ENCODE measurements at regions not wholly inside any gene's neighbourhood (a gene's known extent, or its start where the extent isn't known, plus 50 kb on each side); places are given as distances from the start of the nearest gene placed in this dataset.

DNA sequence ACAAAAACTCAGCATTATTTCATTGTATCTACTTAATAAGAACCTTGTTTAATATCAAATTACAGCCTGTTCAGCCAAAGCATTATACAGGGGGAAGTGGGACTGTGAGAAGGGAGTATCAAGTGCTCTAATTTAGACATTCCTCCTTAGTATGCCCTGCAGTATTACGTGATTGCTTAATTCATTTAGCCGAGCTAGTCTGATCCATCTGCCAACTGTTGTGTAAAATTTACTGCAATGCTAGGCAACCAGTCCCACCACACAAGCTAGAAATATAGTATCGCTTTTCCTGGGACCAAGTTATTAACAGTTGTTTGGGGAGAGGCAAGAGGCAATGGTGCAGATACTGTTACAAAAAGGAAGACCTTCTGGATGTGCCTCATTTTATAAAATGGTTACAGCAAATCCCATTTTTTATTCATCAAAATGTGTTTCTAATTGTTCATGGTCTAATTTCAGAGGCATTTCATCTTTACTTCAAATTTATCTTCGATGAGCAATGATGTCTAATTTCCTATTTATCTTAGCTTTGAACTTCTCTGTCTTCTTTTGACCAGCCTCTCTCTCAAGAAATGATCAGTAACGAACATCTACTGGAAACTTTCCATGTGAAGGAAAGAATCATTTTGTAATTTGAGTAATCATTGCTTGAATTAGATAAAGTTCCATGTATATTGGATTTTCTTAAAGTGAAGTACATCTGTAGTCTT, 283.3 kb downstream of the DUSP10 start:
- ATAC-seq (no peak), DNase-seq (ENCODE audit: low spot score in 2 of 2) (no peak)
- Mint-ChIP-seq H3K9me3 (no peaks in the 10 kb centered on the region), H3K27ac (no peak overlapping the region), H3K36me3 (no peaks in the 10 kb centered on the region)

DNA sequence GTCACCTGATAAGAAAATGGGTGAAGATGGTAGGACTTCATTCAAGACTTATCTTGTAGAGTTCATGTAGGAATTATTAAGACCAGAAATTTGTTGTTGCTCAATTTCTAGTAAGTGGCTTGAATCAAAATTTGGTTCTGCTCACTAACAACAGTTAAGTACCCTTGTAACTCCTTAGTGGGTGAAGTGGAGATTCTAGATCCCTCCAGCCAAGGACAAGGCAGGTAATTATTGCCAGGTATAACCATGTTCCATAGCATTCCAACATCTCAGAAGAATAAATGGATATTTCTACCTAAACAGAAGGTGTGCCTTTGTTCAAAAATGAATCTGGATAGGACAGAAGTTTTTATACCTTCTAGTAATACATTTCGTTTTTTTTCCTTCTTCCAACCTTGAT, 282.3 kb downstream of the DUSP10 start:
- no peaks in the 10 kb centered on the region for H3K9me3 Mint-ChIP-seq
- H3K36me3 Mint-ChIP-seq, result no peaks in the 10 kb centered on the region
- ATAC-seq (no peak), DNase-seq (ENCODE audit: low spot score in 2 of 2) (no peak)
- H3K27ac Mint-ChIP-seq, result no peak overlapping the region

DNA sequence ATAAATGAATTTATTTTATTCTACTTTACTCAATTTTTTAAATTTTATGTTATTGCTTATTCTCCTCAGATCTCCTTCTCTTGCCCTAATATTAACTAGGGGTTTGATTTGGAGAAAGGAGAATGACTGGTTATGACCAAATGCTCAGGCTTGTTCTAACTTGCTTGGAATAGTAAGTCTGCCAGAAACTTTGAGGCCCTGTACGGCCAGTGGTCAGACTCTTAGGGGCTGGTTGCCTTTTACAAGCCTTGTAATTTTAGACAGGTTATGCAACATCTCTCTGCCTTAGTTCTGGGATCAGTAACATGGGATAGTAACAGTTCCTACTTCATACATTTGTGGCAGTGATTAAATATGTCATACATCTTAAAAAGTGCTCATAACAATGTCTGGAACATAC, 279.5 kb downstream of the DUSP10 start:
- DNase-seq (ENCODE audit: low spot score in 2 of 2) (no peak), ATAC-seq (no peak)
- Mint-ChIP-seq H3K9me3 (no peaks in the 10 kb centered on the region), H3K27ac (no peak overlapping the region), H3K36me3 (no peaks in the 10 kb centered on the region)

DNA sequence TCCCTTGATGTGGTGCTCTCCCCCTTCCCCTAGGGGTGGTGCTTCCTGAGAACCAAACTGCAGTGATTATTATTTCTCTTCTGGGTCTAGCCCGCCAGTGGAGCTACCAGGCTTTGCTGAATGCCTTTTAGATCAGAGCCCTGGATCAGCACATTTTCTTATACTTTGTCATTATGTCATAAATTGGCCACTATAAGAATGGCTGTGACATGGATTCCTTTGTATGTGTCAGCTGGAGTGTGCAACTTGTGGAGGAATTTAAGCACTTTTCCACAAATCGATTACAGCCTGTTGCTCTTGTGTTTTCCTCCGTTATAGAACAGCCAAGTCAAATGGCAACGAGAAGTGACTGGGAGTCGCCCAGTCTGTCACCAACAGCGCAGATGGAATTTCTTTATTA, 273.3 kb downstream of the DUSP10 start:
- ATAC-seq, result no peak
- DNase-seq (ENCODE audit: low spot score in 2 of 2), result no peak
- H3K27ac Mint-ChIP-seq, result no peak overlapping the region
- no peaks in the 10 kb centered on the region for H3K36me3 Mint-ChIP-seq
- no peaks in the 10 kb centered on the region for H3K9me3 Mint-ChIP-seq

DNA sequence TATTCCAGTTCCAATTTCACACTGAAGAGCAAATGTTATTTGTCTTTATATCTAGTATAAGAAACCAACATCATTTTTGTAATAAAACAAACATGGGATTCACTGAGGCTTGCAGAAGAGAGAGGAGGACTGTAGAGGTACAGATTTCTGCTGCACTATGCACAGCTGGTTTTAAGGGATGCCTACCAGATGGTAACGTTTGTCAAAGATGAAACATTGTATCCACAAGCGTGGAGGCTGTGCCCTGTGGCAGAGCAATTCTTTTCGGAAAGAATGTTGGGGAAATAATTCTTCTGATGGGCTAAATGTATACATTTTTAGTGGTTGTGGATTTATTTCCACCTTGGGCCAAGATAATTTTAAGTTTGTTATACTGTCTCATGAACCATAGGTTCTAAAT, 272.4 kb downstream of the DUSP10 start:
- Mint-ChIP-seq H3K36me3 (no peaks in the 10 kb centered on the region), H3K27ac (peak overlapping the region in 1 of 2 donors; percentile 34), H3K9me3 (no peaks in the 10 kb centered on the region)
- ATAC-seq, result no peak
- no peak for DNase-seq (ENCODE audit: low spot score in 2 of 2)

DNA sequence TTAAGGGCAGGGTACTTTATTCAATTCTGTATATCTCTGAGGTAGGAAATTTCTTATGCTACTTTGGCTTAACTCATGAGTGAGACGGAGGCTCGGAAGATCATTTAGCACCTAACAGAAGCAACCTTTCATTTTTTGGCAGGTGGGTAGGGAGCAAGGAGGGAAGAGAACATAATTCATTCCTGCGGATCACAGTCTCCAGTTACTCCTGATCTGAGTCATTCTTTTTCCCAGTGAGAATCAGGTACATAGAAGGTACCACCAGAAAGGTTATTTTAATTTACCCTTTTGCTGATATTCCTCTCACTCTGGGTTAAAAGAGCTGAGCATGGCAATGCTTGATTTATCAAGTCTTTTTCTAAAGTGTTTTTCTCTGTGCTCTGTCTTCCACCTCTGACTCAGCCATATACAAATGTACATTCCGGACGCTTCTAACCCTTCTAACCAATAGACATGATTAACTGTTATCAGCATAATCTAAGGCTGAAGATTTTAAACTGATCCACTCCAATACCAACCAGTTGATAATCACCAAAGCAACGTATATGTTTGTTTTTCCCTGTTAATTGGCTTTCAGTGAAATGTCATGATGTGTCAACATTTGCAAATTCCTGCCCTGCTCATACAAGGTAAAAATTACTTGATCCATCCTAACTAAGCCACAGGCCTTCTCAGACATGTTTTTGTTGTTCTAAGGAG, 271.7 kb downstream of the DUSP10 start:
- Mint-ChIP-seq H3K9me3 (no peaks in the 10 kb centered on the region), H3K36me3 (no peaks in the 10 kb centered on the region), H3K27ac (no peak overlapping the region)
- no peak for ATAC-seq
- no peak for DNase-seq (ENCODE audit: low spot score in 2 of 2)

DNA sequence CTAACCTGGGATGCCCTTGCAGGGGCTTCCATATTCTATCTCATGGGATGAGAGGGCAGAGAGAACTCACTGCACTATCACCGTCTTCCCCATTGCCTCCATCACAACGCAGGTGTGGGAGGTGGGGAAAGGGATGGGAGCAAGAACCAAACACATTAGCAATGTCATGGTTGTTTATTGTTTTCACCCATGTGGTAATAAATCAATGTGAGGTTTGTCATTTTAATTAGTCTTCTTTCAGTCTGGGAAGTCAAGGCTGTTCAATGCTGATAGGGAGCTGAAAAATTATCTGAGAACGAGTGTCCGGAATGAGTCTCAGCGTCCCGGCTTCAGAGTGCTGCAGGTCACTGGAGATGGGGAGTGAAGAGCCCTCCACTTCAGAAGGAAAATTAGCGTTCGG, 268.5 kb downstream of the DUSP10 start:
- H3K27ac Mint-ChIP-seq, result no peak overlapping the region
- no peaks in the 10 kb centered on the region for H3K9me3 Mint-ChIP-seq
- no peak for DNase-seq (ENCODE audit: low spot score in 2 of 2)
- H3K36me3 Mint-ChIP-seq, result no peaks in the 10 kb centered on the region
- no peak for ATAC-seq

DNA sequence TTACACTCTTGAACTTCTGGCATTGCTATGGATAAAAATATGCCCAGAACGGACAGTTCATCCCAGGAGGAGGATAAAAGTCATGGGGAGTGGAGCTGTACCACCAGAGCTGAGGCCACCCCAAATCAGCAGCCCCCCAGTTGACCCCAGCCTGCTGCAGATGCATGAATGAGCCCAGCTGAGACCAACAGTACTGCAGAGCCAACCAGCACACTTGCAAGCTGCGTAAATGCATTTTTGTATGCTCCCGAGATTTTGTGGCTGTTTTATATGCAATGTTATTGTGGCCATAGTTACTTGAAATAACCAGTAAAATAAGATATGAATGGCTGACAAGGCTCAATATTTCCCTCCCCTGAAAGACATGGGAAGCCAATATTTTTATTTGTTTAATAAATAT, 264.6 kb downstream of the DUSP10 start:
- no peaks in the 10 kb centered on the region for H3K9me3 Mint-ChIP-seq
- no peak overlapping the region for H3K27ac Mint-ChIP-seq
- no peak for ATAC-seq
- DNase-seq (ENCODE audit: low spot score in 2 of 2), result no peak
- H3K36me3 Mint-ChIP-seq, result no peaks in the 10 kb centered on the region

DNA sequence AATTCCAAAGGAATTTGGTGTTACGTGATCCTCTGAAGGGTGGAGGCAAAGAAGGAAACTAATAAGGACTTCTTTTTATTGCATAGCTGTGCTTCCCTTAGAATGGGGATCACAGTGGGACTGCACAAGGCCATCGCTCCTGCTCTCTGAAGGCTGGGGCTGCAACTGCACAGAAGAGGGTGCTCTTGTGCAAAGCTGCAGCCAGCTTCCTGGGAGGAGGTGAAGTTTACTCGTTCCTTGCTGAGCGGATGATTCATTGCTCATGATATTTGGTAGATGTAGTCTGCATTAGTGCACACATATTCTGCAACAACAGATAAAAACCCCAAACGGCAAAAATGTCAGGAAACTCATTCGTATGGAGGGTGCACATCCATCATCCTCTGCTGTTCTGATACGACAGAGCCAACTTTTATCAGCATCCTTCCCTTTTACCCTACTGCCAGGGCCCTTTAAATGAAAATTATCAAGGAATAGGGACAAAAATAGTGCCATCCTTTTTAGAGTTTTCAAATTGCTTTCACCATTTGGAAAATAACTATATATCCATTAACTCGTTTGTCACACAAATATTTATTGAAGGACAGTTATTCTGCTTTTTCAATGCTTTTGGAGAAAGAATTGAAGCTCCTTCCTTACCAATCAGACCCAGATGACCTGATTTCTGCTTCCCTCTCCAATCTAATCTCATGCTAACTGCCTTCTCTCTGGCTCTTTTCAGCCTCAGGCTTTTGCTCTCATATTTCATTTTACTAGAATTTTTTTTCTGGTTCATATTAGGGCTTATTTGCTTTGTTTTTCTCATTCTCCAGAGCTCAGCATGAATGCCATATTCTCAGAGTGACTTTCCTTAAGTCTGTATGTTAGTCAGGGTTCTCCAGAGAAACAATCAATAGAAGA, 263.6 kb downstream of the DUSP10 start:
- DNase-seq (ENCODE audit: low spot score in 2 of 2), result peak in 1 of 2 donors; percentile 20
- Mint-ChIP-seq H3K27ac (no peak overlapping the region), H3K36me3 (no peaks in the 10 kb centered on the region), H3K9me3 (no peaks in the 10 kb centered on the region)
- ATAC-seq, result peak; percentile 73 to 83

DNA sequence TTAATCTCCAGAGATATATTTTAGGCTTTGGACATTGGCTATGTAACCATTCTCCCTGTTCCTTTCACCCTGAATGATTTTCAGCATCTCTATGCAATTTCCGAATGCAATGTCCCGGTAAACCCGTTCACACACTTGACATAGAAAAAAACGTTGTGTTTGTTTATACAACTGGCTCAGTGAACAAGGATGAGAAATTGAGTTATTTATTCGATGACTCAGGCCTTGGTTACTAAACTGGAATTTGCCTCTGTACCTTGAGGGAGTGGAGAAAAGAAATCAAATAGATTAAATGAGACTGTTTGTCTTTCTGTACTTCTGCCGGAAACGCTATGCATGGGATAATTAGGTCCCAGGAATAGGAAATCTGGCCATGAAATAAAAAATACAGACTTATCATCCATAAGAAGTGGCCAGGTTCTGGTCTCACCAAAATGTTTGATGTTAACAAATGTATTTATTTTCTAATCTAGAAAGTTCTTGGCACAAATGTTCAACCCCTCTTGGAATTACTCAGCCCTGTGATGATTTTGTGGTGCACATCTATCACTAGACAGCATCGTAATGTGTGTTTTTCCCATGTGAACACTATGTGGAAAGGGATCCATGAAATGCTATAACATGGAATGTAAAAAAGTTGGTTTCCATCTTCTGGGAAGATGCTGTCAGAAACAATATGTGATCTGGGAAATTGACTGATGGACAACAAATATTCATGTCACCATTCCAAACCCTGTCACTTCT, 253.9 kb downstream of the DUSP10 start:
- Mint-ChIP-seq H3K9me3 (no peaks in the 10 kb centered on the region), H3K27ac (no peak overlapping the region), H3K36me3 (no peaks in the 10 kb centered on the region)
- ATAC-seq (no peak), DNase-seq (ENCODE audit: low spot score in 2 of 2) (no peak)

DNA sequence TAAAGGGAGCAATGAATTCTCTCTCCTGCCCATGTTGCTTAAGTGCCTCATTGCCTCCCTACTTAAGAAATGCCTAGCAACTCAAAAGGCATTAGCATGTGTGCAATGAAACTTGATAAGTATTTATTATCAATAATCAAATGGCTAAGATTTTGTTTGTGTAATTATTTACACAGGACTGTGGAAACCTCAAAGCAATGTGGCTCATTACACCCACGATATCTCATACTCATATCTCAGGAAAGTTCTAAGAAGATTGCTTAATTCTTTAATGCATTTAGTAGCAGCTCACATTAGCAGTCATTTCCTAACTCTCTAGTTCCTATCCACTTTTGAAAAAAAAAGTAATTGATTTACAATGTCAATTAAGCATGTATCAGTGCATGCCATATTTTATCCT, 253.3 kb downstream of the DUSP10 start:
- DNase-seq (ENCODE audit: low spot score in 2 of 2), result no peak
- H3K27ac Mint-ChIP-seq, result no peak overlapping the region
- ATAC-seq, result no peak
- H3K36me3 Mint-ChIP-seq, result no peaks in the 10 kb centered on the region
- H3K9me3 Mint-ChIP-seq, result no peaks in the 10 kb centered on the region

DNA sequence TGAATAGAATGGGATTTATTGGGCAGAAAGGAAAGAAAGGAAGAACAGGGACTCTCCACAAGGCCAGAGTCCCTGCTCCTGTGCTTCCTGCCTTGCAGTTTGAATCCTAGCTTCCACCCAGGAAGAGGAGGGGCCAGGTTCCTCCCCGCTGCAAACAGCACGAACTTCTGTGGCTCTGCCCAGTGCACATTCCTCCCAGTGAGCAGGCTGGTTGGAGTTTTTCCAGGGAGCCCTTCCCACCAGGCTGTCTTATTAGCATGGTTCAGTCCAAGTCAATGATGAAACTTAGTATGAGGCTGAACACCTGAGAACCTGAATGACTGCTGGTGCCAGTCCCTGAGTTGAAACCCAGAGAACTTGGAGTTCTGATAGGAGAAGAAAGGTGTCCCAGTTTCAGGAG, 247.2 kb downstream of the DUSP10 start:
- DNase-seq (ENCODE audit: low spot score in 2 of 2), result no peak
- Mint-ChIP-seq H3K9me3 (no peaks in the 10 kb centered on the region), H3K27ac (no peak overlapping the region), H3K36me3 (no peaks in the 10 kb centered on the region)
- ATAC-seq, result no peak

DNA sequence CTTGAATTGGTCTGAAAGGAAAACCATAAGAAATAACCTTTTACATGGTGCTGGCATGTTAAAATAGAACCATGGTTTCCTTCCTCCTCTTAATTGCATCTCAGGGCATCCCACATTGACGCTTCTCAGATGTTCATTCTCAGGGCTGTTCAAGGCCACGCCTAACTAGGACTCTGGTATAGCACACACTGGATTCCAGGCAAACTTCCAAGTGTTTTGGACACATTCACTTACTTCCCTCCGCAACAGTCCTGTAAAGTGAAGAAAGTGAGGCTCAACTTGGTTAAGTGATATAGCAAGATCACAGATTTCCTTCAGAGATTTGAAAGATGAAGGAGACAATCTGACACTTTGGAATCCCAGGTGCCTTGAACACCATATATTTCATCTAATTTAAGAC, 244.8 kb downstream of the DUSP10 start:
- no peak for DNase-seq (ENCODE audit: low spot score in 2 of 2)
- H3K9me3 Mint-ChIP-seq, result no peaks in the 10 kb centered on the region
- H3K36me3 Mint-ChIP-seq, result no peaks in the 10 kb centered on the region
- H3K27ac Mint-ChIP-seq, result no peak overlapping the region
- ATAC-seq, result no peak

DNA sequence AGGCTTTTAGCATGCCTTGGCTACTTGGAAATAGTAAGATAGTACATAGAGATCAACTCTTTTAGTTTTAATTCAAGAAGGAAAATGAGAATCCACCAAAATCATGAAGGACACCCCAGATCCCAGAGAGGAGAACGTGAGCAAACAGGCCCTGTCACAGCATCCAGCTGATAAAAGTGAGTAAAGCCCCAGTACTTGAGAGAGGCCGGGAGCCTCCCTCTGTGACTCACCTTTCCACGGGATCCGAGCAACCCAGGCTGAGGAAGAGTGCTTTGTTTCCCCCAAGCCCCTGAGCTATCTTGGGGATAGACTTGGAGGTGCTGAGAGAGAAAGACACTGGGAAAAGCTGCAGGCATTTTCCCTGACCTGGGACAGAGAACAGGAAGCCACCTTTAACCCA, 238.6 kb downstream of the DUSP10 start:
- DNase-seq (ENCODE audit: low spot score in 2 of 2) (no peak), ATAC-seq (no peak)
- Mint-ChIP-seq H3K9me3 (peaks cover 9 to 16% of the 10 kb centered on the region in 2 donors), H3K27ac (no peak overlapping the region), H3K36me3 (peaks cover 13 to 17% of the 10 kb centered on the region in 2 donors)

DNA sequence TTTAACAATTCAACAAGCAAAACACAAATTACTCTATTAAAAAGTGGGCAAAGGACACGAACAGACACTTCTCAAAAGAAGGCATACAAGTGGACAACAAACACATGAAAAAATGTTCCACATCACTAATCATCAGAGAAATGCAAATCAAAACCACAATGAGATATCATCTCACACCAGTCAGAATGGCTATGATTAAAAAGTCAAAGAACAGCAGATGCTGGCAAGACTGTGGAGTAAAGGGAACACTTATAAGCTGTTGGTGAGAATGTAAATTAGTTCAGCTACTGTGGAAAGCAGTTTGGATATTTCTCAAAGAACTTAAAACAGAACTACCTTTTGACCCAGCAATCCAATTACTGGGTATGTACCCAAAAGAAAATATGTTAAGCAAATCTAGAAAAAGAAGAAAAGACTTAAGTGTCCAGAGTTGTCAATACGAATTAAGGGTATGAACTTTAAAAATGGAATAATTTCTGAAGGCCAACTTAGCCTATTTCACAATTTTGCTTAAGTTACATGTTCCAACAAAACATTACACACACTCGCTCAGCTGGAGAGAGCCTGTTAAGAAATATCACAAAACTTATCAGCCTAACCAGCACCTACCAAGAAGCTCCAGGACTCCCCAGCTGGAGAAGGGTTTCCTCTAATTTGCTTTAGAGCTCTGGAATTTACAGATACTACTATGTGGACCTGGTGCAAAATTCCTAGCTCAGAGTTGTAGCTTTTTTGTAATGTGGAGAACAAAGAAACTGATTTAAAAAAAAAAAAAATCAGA, 232.1 kb downstream of the DUSP10 start:
- DNase-seq (ENCODE audit: low spot score in 2 of 2) (no peak), ATAC-seq (no peak)
- H3K27ac Mint-ChIP-seq, result no peak overlapping the region
- peaks cover 9 to 13% of the 10 kb centered on the region in 2 donors for H3K36me3 Mint-ChIP-seq
- H3K9me3 Mint-ChIP-seq, result peaks cover 9 to 10% of the 10 kb centered on the region in 2 donors
